GM21529 (cell line): ENCODE measurements at regions not wholly inside any gene's neighbourhood (a gene's known extent, or its start where the extent isn't known, plus 50 kb on each side); places are given as distances from the start of the nearest gene placed in this dataset.

Source experiments
- ATAC-seq: cut with Tn5 transposase; IDR thresholded peaks from one replicate; pipeline ENCODE4 v1.9.1; 2021; ENCODE audit not compliant: unreplicated experiment

GRCh38 chr10:128879441-128880140 is 587.5 kb upstream of the MGMT start:
- ATAC-seq, result no peak

DNA sequence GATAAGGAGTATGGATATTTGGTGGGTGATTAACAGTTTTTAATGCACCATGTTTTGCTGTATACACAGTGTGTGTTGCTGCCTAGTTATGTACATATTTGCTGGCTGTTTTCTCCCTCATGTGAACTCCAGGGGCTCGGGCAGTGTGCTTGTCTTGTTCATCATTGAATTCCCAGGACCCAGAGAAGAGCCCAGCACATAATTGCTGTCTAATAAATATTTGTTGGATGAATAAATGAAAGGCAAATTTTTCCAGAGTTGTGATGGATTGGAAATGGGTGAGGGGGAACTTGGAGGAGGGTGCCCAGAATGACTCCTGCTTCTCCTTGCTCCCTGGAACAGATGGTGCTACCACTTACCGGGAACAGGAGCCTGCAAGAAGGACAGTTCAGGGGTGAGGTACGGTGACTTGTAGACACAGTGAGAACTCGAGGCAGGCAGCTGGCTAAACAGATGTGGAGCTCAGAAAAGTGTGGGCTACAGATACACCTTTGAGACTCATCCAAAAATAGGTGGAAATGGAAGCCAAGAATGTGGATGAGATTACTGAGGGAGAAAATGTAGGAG is 586.8 kb upstream of the MGMT start:
- no peak for ATAC-seq

GRCh38 chr10:128881086-128881485 is 586.0 kb upstream of the MGMT start:
- no peak for ATAC-seq

DNA sequence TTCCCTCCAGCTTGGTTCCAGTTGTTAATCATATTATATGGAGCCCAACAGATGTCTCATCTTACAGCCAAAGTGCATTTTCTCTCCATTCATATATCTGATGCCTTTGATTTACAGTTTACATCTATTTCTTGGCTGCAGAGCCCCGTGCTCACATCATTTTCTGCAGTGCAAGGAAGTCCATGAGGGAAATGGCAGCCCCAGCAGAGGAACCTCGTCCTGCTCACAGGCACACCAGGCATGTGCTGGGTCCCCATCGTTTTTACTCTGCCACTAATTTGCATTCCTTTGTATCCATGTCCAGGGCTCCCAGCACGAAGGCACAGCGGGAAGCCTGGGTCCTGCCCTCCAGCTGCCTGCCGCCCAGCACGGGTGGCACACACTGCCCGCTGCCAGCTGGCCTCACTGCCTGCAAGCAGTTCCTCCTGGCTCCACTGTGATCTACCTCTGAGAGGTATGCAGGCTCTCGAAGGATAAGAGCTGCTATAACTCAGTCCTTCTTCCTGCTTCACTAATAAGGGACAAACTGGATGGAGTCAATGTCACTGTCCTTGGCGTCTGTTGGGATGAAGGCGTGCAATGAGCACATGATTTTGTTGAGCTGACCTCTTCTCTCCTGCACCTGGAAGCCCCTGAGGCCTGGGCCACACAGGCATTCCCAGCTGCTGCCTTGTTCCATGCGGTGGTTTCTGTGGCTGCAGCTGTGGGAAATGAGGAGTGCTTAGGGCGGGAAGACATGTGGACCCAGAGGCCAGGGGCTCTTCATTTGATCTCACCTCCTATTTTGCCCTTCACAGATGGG is 583.6 kb upstream of the MGMT start:
- ATAC-seq, result no peak

DNA sequence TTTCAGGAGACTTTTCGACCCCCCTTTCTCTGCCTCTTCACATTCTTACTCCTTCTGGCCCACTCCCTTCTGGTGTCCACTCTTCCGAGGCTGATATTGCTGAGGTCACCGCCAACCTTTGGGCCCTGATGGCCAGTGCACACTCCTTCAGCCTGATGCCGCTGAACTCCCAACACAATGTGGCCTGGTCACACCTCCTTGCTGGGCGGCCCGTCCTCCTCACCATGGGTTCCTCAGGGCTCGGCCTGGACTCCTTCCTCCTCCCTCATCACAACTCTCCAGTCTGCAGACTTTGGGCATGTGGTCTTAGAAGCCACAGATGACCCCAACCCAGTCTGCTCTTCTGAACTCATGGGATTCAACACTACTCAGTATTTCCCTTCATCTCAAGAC is 583.0 kb upstream of the MGMT start:
- ATAC-seq, result no peak

DNA sequence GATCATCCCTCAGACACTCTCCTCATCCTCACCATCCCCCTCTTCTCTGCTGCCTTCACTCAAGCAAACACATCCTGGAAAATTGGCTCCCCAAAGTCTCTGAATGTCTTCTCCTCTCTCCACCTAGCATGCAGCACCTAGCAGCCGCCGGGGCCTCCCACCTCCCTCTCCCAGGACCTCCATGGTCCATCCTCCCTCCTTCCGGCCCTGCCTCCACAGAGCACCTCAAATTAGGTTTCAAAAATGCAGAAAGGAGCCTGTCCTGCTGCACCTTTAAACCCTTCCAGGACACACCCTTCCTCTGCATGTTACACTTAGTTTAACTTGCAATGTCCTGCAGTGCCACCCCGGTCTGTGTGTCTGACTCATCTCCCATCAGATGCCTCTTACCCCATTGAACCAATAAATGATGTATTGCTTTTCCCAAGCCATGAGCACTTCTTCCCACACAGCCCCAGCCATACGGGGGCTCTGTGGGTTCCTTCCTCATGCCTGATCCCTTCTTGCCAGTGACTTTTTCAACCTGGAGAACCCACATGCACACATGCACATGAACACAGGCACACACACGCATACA is 582.5 kb upstream of the MGMT start:
- ATAC-seq, result no peak

GRCh38 chr10:128885573-128886555 is 581.2 kb upstream of the MGMT start:
- ATAC-seq, result no peak

DNA sequence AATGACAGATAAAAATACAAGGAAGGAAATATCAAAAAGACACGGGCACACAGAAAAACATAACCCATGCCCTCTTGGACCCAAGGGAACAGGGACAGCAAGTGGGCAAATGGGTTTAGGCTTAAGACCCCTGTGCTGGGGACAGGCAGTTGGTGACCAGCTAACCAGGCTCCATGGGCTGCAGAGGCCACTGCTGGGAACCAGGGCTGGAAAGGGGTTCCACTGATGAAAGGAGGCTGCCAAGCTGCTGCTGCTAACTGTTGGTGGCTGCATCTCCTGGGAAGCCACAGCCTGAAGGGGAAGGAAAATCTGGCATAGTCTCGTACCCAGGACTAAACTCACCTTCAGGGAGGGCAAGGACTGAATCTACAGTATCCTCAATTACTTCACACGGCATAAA is 579.2 kb upstream of the MGMT start:
- ATAC-seq, result no peak

- no peak for ATAC-seq
These were observed 575.0 kb upstream of the MGMT start for GRCh38 chr10:128892005-128892404.

DNA sequence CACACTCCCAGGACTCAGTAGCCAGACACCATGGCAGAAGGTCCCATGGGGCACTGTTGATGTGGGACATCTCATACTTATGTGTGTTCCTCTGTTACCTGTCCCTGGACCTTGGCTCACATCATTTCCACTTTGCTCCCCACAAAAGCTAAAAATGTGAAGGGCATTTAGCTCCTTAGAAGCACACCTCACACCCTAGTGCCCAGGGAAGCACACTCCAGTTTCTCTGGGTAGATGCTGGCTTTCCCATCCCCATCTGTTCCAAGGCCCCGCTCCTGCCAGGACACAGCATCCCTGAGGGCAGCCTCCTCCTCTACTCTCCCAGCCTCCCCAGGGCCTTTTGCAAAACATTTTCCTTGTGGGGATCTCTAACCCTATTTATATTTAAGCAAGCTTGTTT is 572.4 kb upstream of the MGMT start:
- no peak for ATAC-seq

- ATAC-seq, result no peak
These were observed 571.6 kb upstream of the MGMT start for GRCh38 chr10:128895473-128895872.

DNA sequence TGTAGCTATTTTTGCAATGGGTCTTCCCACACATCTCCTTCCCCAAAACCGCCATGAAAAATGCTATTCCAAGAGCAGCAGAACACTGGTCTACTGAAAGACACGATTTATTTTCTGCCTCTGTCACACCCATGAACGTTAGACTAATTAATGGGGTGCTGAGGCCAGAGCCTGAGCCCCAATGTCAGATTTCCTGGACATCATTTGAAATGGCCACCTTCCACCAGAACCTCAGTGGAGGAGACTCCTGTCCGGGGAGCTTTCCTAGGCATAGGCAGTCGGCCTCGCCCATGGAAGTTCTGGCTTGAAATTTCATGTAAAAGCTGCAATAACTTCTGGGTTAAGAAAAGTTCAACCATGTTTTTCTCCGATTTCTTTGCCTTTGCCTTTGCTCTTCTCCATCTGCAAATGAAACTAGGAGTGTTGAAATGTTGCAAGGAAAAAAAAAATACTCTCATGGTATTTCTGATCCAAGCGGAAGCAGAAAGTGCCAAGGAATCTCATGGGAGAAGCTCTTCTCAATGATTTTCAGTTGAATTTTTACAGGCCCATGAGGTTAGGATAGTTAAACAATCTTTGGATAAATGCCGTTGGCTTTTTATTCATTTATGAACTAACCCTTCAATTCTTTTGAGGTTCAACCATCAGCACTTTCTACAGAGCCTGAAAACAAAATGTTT is 570.8 kb upstream of the MGMT start:
- ATAC-seq, result no peak

- no peak for ATAC-seq
These were observed 570.1 kb upstream of the MGMT start for GRCh38 chr10:128896963-128897362.

DNA sequence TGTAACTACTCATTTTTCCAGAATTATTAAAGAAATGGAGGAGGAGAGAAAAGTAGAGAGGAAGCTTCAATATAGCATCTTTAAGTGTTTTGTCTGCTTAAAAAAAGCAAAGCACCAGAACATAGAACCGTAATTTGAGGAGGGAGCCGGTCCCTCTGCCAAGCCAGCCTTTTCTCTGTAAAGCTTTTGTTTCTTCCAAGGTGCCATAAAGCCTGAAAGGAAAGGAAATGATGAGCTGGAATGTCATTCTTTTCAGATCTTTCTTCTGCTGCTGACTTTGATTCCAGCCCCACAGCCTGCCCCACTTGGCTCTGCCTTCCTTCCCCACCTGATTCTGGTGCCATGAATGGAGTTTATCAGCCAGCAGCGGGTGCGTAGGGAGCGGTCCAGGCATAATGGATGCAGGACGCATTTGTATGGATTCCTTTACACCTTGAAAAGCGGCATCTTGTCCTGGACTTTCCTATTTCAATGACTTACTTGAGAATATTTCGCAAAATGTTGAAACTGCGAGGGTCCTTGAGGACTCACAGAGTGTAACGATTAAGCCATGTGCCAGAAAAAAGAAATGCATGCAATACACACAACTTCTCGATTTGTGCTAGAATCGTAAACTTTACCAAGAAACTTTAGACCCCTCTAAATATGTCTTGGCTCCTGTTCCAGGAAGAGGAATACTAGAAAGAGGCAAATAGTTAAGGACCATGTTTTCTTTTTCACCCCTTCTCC is 569.5 kb upstream of the MGMT start:
- no peak for ATAC-seq

GRCh38 chr10:128898133-128898915 is 568.7 kb upstream of the MGMT start:
- ATAC-seq, result no peak

- ATAC-seq, result no peak
These were observed 568.2 kb upstream of the MGMT start for GRCh38 chr10:128898916-128899195.

DNA sequence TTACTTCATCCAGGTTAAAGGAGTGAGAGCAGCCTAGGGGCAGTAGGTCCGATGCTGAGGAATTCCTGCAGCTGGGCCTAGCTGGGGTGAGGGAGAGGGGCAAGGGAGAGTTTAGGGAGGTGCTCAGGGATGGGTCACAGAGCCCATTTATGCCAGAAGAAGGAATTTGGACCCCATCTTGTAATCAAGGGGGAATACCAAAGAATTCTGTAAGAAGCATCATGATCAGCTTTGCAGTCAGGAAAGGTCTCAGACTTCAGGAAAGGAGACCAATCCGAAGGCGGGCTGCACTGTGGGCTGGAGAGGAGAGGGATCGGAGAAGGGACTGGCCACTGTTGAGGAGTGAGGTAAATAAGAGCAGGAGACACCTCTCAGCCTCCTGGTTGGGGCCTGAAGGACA is 566.6 kb upstream of the MGMT start:
- ATAC-seq, result no peak

DNA sequence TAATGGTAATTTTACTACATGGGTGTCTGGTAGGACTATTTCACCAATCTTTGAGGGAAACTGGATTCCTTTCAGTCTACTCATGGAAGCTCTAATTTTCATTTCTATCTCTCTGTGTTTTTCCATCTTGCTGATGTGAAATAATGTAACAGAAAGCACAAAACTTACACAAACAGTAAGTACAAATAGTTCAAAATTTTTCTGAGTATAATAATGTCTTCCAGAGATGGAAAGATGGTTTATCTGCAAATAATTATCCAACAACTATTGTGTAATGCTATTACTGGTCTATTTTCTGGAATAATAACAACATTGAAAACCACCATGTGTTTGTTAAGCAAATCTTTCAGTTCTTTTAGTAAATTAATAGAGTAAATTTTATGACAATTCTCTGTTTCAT is 565.8 kb upstream of the MGMT start:
- no peak for ATAC-seq
